ENCODE measurements at regions not wholly inside any gene's neighbourhood (a gene's known extent, or its start where the extent isn't known, plus 50 kb on each side); places are given as distances from the start of the nearest gene placed in this dataset.

GRCh38 chr6:168895102-168895812, 358.4 kb downstream of the THBS2 start:
- peak; percentile 13 to 42 for DNase-seq

- no peak for DNase-seq
Measured at GRCh38 chr6:168892031-168892430, 361.6 kb downstream of the THBS2 start.

- DNase-seq = no peak
Measured at GRCh38 chr6:168890981-168891365, 362.7 kb downstream of the THBS2 start.

- no peak for DNase-seq
Measured at GRCh38 chr6:168890306-168890980, 363.2 kb downstream of the THBS2 start.

- DNase-seq = no peak
Measured at GRCh38 chr6:168888786-168889345, 364.8 kb downstream of the THBS2 start.

- no peak for DNase-seq
Measured at GRCh38 chr6:168888102-168888501, 365.5 kb downstream of the THBS2 start.

- no peak for DNase-seq
Measured at GRCh38 chr6:168887621-168888020, 366.0 kb downstream of the THBS2 start.

- DNase-seq = no peak
Measured at GRCh38 chr6:168886964-168887363, 366.7 kb downstream of the THBS2 start.

GRCh38 chr6:168885751-168886742, 367.6 kb downstream of the THBS2 start:
- no peak for DNase-seq

GRCh38 chr6:168885196-168885595, 368.4 kb downstream of the THBS2 start:
- DNase-seq = no peak

- DNase-seq = peak; percentile 25
Measured at GRCh38 chr6:168884646-168885086, 369.0 kb downstream of the THBS2 start.

- no peak for DNase-seq
Measured at GRCh38 chr6:168884050-168884645, 369.5 kb downstream of the THBS2 start.

GRCh38 chr6:168883410-168884049, 370.1 kb downstream of the THBS2 start:
- no peak for DNase-seq

GRCh38 chr6:168880271-168880670, 373.4 kb downstream of the THBS2 start:
- DNase-seq = no peak

- no peak for DNase-seq
Measured at GRCh38 chr6:168877821-168878282, 375.8 kb downstream of the THBS2 start.

- DNase-seq = no peak
Measured at GRCh38 chr6:168876956-168877355, 376.7 kb downstream of the THBS2 start.

GRCh38 chr6:168875811-168876576, 377.7 kb downstream of the THBS2 start:
- no peak for DNase-seq

- DNase-seq = no peak
Measured at GRCh38 chr6:168874637-168875036, 379.0 kb downstream of the THBS2 start.

GRCh38 chr6:168873278-168874190, 380.1 kb downstream of the THBS2 start:
- DNase-seq = no peak

All from bone marrow (tissue), 2 donors.